Neuronal stem cell (in vitro differentiated cells): ENCODE measurements at regions not wholly inside any gene's neighbourhood (a gene's known extent, or its start where the extent isn't known, plus 50 kb on each side); places are given as distances from the start of the nearest gene placed in this dataset.

Experiments used
- DNase-seq: peaks from one replicate; pipeline ENCODE4 v3.0.0-alpha.2; 2013; ENCODE audit warnings: low spot score
- H2AFZ ChIP-seq: one replicate; pipeline ENCODE4 v1.6.1; 2013; ENCODE audit warnings: mild to moderate bottlenecking, low read length, inconsistent platforms
- H2AK5ac ChIP-seq: 2 replicates; pipeline ENCODE4 v1.6.1; 2013; ENCODE audit warnings: low read depth, mild to moderate bottlenecking, inconsistent platforms, low read length, moderate library complexity, mixed read lengths
- H2BK120ac ChIP-seq: 2 replicates; pipeline ENCODE4 v1.6.1; 2013; ENCODE audit warnings: low read depth, mild to moderate bottlenecking, inconsistent platforms, low read length, moderate library complexity, mixed read lengths
- H2BK12ac ChIP-seq: one replicate; pipeline ENCODE4 v1.6.1; 2013; ENCODE audit warnings: low read length, inconsistent platforms
- H2BK15ac ChIP-seq: 2 replicates; pipeline ENCODE4 v1.6.1; 2013; ENCODE audit warnings: mild to moderate bottlenecking, low read length, inconsistent platforms, mixed read lengths
- H2BK5ac ChIP-seq: one replicate; pipeline ENCODE4 v1.6.1; 2013; ENCODE audit warnings: inconsistent platforms, mild to moderate bottlenecking, low read length, moderate library complexity
- H3K14ac ChIP-seq: one replicate; pipeline ENCODE4 v1.6.1; 2013; ENCODE audit warnings: low read length, inconsistent platforms
- H3K18ac ChIP-seq: 2 replicates; pipeline ENCODE4 v1.6.1; 2013; ENCODE audit warnings: low read length, inconsistent platforms
- H3K23ac ChIP-seq: 2 replicates; pipeline ENCODE4 v1.6.1; 2013; ENCODE audit warnings: low read depth, mild to moderate bottlenecking, mixed read lengths, low read length, inconsistent platforms; ENCODE audit not compliant: poor library complexity
- H3K27ac ChIP-seq: replicated peaks from 3 replicates; pipeline ENCODE4 v1.5.1; 2013; ENCODE audit warnings: low read length, inconsistent platforms
- H3K27me3 ChIP-seq, 3 experiments: 2 replicates each; pipeline ENCODE4 v1.6.1; 2013; ENCODE audit warnings: low read length in 3 of 3, mild to moderate bottlenecking in 2 of 3, inconsistent platforms in 1 of 3, low read depth in 1 of 3, mixed read lengths in 1 of 3, moderate library complexity in 1 of 3; ENCODE audit not compliant: control insufficient read depth in 3 of 3, insufficient read depth in 3 of 3
- H3K36me3 ChIP-seq, 2 donors: replicated peaks in 1 of 2; 2 replicates each; pipeline ENCODE4 v1.6.1; 2013; ENCODE audit warnings: low read length in 2 of 2; ENCODE audit not compliant: control insufficient read depth in 2 of 2, insufficient read depth in 2 of 2
- H3K4ac ChIP-seq: 2 replicates; pipeline ENCODE4 v1.6.1; 2013; ENCODE audit warnings: inconsistent platforms, mild to moderate bottlenecking, low read length, moderate library complexity
- H3K4me1 ChIP-seq, 2 donors: 1 replicate in 1 of 2; 2 replicates in 1 of 2; pipeline ENCODE4 v1.6.1; 2013; ENCODE audit warnings: low read length in 2 of 2, low read depth in 1 of 2; ENCODE audit not compliant: control insufficient read depth in 2 of 2, insufficient read depth in 1 of 2
- H3K4me2 ChIP-seq: one replicate; pipeline ENCODE4 v1.6.1; 2013; ENCODE audit warnings: mild to moderate bottlenecking, low read length, inconsistent platforms; ENCODE audit not compliant: insufficient read depth, poor library complexity, severe bottlenecking
- H3K4me3 ChIP-seq, 2 donors: 2 replicates each; pipeline ENCODE4 v1.5.1; 2013; ENCODE audit warnings: low read length in 2 of 2, mild to moderate bottlenecking in 2 of 2, inconsistent platforms in 1 of 2, moderate library complexity in 1 of 2
- H3K79me1 ChIP-seq: one replicate; pipeline ENCODE4 v1.6.1; 2013; ENCODE audit warnings: low read depth, mild to moderate bottlenecking, inconsistent platforms, low read length, moderate library complexity
- H3K9ac ChIP-seq: one replicate; pipeline ENCODE4 v1.6.1; 2013; ENCODE audit warnings: mild to moderate bottlenecking, low read depth, low read length, inconsistent platforms; ENCODE audit not compliant: poor library complexity
- H3K9me3 ChIP-seq, 2 donors: replicated peaks in 1 of 2; 2 replicates each; pipeline versions ENCODE3 to v1.6.1; 2013; ENCODE audit warnings: low read length in 2 of 2, mild to moderate bottlenecking in 2 of 2, inconsistent platforms in 1 of 2, low read depth in 1 of 2, mixed read lengths in 1 of 2, moderate library complexity in 1 of 2; ENCODE audit not compliant: control insufficient read depth in 2 of 2, insufficient read depth in 1 of 2
- H4K8ac ChIP-seq: one replicate; pipeline ENCODE4 v1.6.1; 2013; ENCODE audit warnings: low read depth, mild to moderate bottlenecking, inconsistent platforms, low read length, moderate library complexity
- H4K91ac ChIP-seq: one replicate; pipeline ENCODE4 v1.6.1; 2013; ENCODE audit warnings: low read length, low read depth, mild to moderate bottlenecking, inconsistent platforms; ENCODE audit not compliant: poor library complexity
- WGBS, 2 donors: extraction: QIAGEN DNeasy Blood & Tissue Kit; methylation state at CpG; one replicate each; pipeline ENCODE4 v1.1.7; 2013; ENCODE audit warnings: missing lambda C conversion rate in 2 of 2, mixed read lengths in 1 of 2; ENCODE audit not compliant: insufficient read length in 2 of 2, insufficient replicate concordance in 1 of 2; ENCODE audit errors: extremely low coverage in 2 of 2; 5-methylcytosine and 5-hydroxymethylcytosine counted together

DNA sequence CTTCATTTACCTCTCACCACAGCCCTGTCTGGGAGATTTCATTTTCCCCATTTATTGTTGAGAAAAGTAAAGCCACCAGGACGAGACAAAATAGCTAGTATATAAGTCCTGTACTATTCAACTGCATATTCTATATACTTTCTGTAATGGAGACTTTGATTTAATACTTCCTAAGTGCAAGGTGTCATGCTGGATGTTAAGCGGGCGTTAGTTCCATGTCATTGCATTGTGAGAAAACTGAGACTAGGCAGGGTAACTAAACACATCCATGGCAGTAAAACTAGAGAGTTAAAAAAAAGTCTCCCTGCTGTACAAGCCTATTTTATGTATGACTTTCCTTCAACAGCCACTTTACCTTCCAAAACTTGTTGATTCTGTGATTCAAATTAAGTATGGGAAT is 969.6 kb downstream of the STIM2 start:
- no peak overlapping the region for H2BK15ac ChIP-seq
- H3K4me3 ChIP-seq: no peak overlapping the region
- no peak overlapping the region for H2AFZ ChIP-seq
- H2AK5ac ChIP-seq: no peak overlapping the region
- H3K4me1 ChIP-seq: no peaks in the 10 kb centered on the region
- no peak overlapping the region for H3K18ac ChIP-seq
- no CpG with 5 or more reads among the region's 3 CpGs for WGBS, 2 donors
- no peak overlapping the region for H2BK5ac ChIP-seq
- H3K9me3 ChIP-seq: no peaks in the 10 kb centered on the region
- H3K27ac ChIP-seq: no peak overlapping the region
- H2BK120ac ChIP-seq: no peak overlapping the region
- no peak overlapping the region for H3K4me2 ChIP-seq
- H4K8ac ChIP-seq: no peak overlapping the region
- H3K4ac ChIP-seq: no peak overlapping the region
- H3K23ac ChIP-seq: no peak overlapping the region
- no peak overlapping the region for H4K91ac ChIP-seq
- no peaks in the 10 kb centered on the region for H3K36me3 ChIP-seq
- no peak overlapping the region for H3K9ac ChIP-seq
- no peaks in the 10 kb centered on the region for H3K79me1 ChIP-seq
- no peaks in the 10 kb centered on the region for H3K27me3 ChIP-seq
- H2BK12ac ChIP-seq: no peak overlapping the region
- H3K14ac ChIP-seq: no peak overlapping the region
- no peak for DNase-seq

DNA sequence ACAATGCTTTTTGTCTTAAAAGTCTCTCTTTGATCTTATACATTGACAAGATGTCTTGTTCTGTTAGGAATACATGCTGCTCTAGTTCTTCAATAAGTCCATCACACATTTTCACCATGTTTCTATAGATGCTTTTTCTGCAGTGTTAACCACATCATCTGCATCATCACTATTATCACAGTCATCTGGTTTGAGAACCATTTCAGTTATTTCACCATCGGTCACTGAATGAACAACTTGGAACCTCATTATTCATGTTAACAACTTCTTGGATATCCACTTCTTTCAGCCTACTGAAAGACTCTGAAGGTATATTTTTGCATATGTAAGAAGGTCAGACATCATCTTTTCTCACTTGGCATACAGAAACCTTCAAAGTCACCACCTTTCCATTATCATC is 975.2 kb downstream of the STIM2 start:
- no peak for DNase-seq

DNA sequence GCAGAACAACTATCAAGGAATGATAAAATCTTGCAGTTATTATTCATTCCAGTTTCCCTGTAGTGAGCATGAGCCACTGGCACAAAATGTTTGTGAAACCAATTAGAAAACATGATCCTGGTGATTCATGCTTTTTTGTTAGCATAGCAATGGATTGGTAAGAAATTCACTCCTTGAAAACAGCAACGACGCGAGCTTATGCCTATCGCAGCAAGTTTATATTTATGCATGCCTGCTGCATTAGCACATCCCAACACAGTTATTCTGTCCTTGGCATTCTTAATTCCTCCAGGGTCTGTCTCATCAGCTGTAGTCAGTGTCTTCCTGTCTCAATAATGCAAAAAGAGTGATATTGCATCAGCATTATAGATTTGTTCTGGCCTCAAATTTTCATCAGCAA is 975.9 kb downstream of the STIM2 start:
- H3K36me3 ChIP-seq: no peaks in the 10 kb centered on the region
- no peak overlapping the region for H4K91ac ChIP-seq
- no peak overlapping the region for H2BK120ac ChIP-seq
- H3K27ac ChIP-seq: no peak overlapping the region
- no peak overlapping the region for H4K8ac ChIP-seq
- H3K4me2 ChIP-seq: no peak overlapping the region
- no CpG with 5 or more reads among the region's 4 CpGs for WGBS, 2 donors
- H3K18ac ChIP-seq: no peak overlapping the region
- peak overlapping the region; percentile 9 for H2AFZ ChIP-seq
- H3K9ac ChIP-seq: no peak overlapping the region
- H3K4ac ChIP-seq: no peak overlapping the region
- H3K9me3 ChIP-seq: no peaks in the 10 kb centered on the region
- no peak overlapping the region for H2BK15ac ChIP-seq
- no peaks in the 10 kb centered on the region for H3K79me1 ChIP-seq
- no peaks in the 10 kb centered on the region for H3K27me3 ChIP-seq
- no peak overlapping the region for H2BK12ac ChIP-seq
- no peak overlapping the region for H3K23ac ChIP-seq
- no peaks in the 10 kb centered on the region for H3K4me1 ChIP-seq
- no peak overlapping the region for H3K4me3 ChIP-seq
- DNase-seq: no peak
- H2AK5ac ChIP-seq: no peak overlapping the region
- no peak overlapping the region for H2BK5ac ChIP-seq
- H3K14ac ChIP-seq: no peak overlapping the region

More for the DNA sequence above, 975.2 kb downstream of the STIM2 start:
- no peak overlapping the region for H3K4ac ChIP-seq
- H3K79me1 ChIP-seq: no peaks in the 10 kb centered on the region
- no peak overlapping the region for H3K4me2 ChIP-seq
- H3K4me1 ChIP-seq: no peaks in the 10 kb centered on the region
- no peaks in the 10 kb centered on the region for H3K9me3 ChIP-seq
- H2AFZ ChIP-seq: no peak overlapping the region
- H2BK15ac ChIP-seq: no peak overlapping the region
- no peak overlapping the region for H4K8ac ChIP-seq
- no peak overlapping the region for H3K9ac ChIP-seq
- no peak overlapping the region for H3K14ac ChIP-seq
- H4K91ac ChIP-seq: no peak overlapping the region
- no peak overlapping the region for H2BK5ac ChIP-seq
- H3K27me3 ChIP-seq: no peaks in the 10 kb centered on the region
- no peak overlapping the region for H2BK120ac ChIP-seq
- H3K18ac ChIP-seq: no peak overlapping the region
- no peak overlapping the region for H3K27ac ChIP-seq
- H3K36me3 ChIP-seq: no peaks in the 10 kb centered on the region
- H2AK5ac ChIP-seq: no peak overlapping the region
- no peak overlapping the region for H3K4me3 ChIP-seq
- no peak overlapping the region for H3K23ac ChIP-seq
- no CpG with 5 or more reads among the region's 1 CpG for WGBS, 2 donors
- H2BK12ac ChIP-seq: no peak overlapping the region

DNA sequence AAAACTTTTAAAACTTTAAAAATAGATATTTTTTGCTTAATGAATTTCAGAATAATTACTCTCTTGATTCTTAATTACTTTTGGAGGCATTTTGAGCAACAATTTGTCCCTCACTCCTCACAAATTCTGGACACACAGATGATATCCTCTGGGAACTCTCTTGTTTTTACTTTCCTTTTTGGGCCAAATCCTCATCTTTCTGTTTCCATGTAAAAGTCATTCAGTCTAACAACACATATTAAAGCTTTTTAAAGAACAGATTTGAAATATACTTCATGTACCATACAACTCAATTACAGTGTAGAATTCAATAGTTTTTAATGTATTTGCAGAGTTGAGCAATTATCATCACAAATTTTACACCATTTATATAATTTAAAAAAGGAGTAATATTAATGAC is 983.1 kb downstream of the STIM2 start:
- Histone ChIP-seq H2AFZ (no peak overlapping the region), H3K4me1 (no peaks in the 10 kb centered on the region), H2BK12ac (no peak overlapping the region), H4K91ac (no peak overlapping the region), H3K36me3 (no peaks in the 10 kb centered on the region), H3K18ac (no peak overlapping the region), H3K9me3 (no peaks in the 10 kb centered on the region), H3K27ac (no peak overlapping the region), H4K8ac (no peak overlapping the region), H3K79me1 (no peaks in the 10 kb centered on the region), H3K9ac (no peak overlapping the region), H2AK5ac (no peak overlapping the region), H3K27me3 (no peaks in the 10 kb centered on the region), H3K4ac (no peak overlapping the region), H3K14ac (no peak overlapping the region), H2BK5ac (no peak overlapping the region), H2BK120ac (no peak overlapping the region), H3K4me3 (no peak overlapping the region), H3K4me2 (no peak overlapping the region), H3K23ac (no peak overlapping the region), H2BK15ac (no peak overlapping the region)
- no peak for DNase-seq
